Kidney (tissue), 13 donors: ENCODE measurements at regions not wholly inside any gene's neighbourhood (a gene's known extent, or its start where the extent isn't known, plus 50 kb on each side); places are given as distances from the start of the nearest gene placed in this dataset.

ENCODE experiments used
- DNase-seq, 5 donors: peaks; one replicate each; pipeline ENCODE4 v3.0.0-alpha.2; 2013 to 2020
- FAIRE-seq: peaks from 2 replicates; lab custom pipeline; 2012; peaks lifted over from hg19 to GRCh38; lab: Jason Lieb, UNC
- H3K27ac ChIP-seq, 2 donors: one replicate each; pipeline ENCODE4 v1.7.0; 2013; ENCODE audit warnings: low read depth in 2 of 2, low read length in 2 of 2, inconsistent platforms in 1 of 2
- H3K27me3 ChIP-seq: one replicate; pipeline ENCODE4 v1.7.1; 2013; ENCODE audit warnings: low read length, inconsistent platforms; ENCODE audit not compliant: control insufficient read depth, insufficient read depth
- H3K36me3 ChIP-seq, 3 donors: one replicate each; pipeline versions ENCODE4 v1.7.0 to v1.7.1; 2013; ENCODE audit warnings: low read length in 3 of 3, control low read depth in 1 of 3, inconsistent platforms in 1 of 3; ENCODE audit not compliant: insufficient read depth in 3 of 3, control insufficient read depth in 2 of 3
- H3K4me1 ChIP-seq, 3 donors: one replicate each; pipeline versions ENCODE4 v1.7.0 to v1.7.1; 2013; ENCODE audit warnings: low read length in 3 of 3, inconsistent platforms in 1 of 3, low read depth in 1 of 3; ENCODE audit not compliant: control insufficient read depth in 2 of 3, insufficient read depth in 2 of 3
- H3K4me3 ChIP-seq, 3 donors: one replicate each; pipeline versions ENCODE4 v1.7.0 to v1.8.1; 2013; ENCODE audit warnings: low read length in 3 of 3, control low read depth in 1 of 3, inconsistent platforms in 1 of 3
- H3K9ac ChIP-seq, 3 donors: one replicate each; pipeline versions ENCODE4 v1.7.0 to v1.7.1; 2013; ENCODE audit warnings: low read length in 3 of 3, control low read depth in 1 of 3, inconsistent platforms in 1 of 3
- H3K9me3 ChIP-seq, 3 donors: one replicate each; pipeline versions ENCODE4 v1.7.0 to v1.7.1; 2013; ENCODE audit warnings: low read length in 3 of 3, control low read depth in 1 of 3, inconsistent platforms in 1 of 3; ENCODE audit not compliant: control insufficient read depth in 2 of 3, insufficient read depth in 1 of 3
- intact Hi-C: fragments of 100-400 bp; cut with DNase I; formaldehyde crosslinking; loops from one replicate; pipeline ENCODE4 v1.11.1; 2022
- TF ChIP-seq, protein P1 (sequence below): IDR thresholded peaks from 3 replicates; pipeline ENCODE4 v1.5.1; 2012; ENCODE audit warnings: mild to moderate bottlenecking, moderate library complexity, borderline replicate concordance; ENCODE audit not compliant: insufficient read depth; ENCODE audit errors: extremely low read depth
- donor health status: control.
- donor health status: control.
- donor health status: control.
- donor health status: control.
- donor health status: control.
- donor health status: DM: yes; HTN: yes; CAD: no.
- donor health status: Normal renal cell carcinoma (clear cell type).

DNA sequence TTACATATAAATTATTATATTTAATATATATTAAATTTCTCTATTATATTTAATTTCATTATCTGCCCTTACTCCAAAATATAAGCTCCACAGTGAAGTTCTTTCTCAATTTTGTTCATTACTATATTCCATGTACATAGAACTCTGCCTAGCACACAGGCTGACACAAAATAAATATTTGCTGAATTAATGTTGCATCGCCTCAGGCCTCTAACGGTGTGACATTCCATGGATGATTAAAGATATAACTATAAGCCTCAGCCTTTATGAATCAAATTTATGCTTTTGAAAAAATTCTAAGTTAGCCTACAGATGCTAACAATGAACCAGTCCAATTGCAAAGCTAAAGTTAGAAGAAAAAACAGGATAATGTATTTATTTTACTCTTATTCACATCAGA lies 1337.2 kb upstream of the NRXN1 start:
- no peak for DNase-seq
- H3K9me3 ChIP-seq, result no peaks in the 10 kb centered on the region
- H3K27ac ChIP-seq, result no peak overlapping the region
- no peaks in the 10 kb centered on the region for H3K4me1 ChIP-seq
- H3K4me3 ChIP-seq, result no peak overlapping the region
- no peaks in the 10 kb centered on the region for H3K36me3 ChIP-seq
- intact Hi-C loops, result no loop called here
- no peaks in the 10 kb centered on the region for H3K27me3 ChIP-seq
- H3K9ac ChIP-seq, result no peak overlapping the region
- TF ChIP-seq, protein P1, sequence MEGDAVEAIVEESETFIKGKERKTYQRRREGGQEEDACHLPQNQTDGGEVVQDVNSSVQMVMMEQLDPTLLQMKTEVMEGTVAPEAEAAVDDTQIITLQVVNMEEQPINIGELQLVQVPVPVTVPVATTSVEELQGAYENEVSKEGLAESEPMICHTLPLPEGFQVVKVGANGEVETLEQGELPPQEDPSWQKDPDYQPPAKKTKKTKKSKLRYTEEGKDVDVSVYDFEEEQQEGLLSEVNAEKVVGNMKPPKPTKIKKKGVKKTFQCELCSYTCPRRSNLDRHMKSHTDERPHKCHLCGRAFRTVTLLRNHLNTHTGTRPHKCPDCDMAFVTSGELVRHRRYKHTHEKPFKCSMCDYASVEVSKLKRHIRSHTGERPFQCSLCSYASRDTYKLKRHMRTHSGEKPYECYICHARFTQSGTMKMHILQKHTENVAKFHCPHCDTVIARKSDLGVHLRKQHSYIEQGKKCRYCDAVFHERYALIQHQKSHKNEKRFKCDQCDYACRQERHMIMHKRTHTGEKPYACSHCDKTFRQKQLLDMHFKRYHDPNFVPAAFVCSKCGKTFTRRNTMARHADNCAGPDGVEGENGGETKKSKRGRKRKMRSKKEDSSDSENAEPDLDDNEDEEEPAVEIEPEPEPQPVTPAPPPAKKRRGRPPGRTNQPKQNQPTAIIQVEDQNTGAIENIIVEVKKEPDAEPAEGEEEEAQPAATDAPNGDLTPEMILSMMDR, result no peak
- FAIRE-seq, result no peak

DNA sequence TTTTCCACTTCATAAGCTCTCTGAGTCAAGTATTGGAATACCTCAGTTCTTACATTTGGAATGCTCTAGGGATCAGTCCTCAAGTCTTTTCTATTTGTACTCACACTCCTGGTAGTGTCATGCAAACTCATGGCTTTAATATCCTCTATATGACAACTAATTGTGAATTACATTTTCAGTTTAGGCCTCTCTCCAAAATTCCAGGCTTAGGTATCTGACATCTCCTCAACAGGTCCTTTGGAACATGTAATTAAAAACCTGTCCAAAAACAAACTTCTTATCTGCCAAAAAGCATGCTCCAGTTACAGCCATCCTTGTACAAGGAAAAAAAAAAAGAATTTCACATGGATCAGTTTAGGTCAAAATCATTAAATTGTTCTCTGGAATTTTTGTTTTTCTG lies 1336.2 kb upstream of the NRXN1 start:
- no peaks in the 10 kb centered on the region for H3K36me3 ChIP-seq
- FAIRE-seq (no peak), DNase-seq (no peak)
- TF ChIP-seq, protein P1, result no peak
- intact Hi-C loops, result no loop called here
- peaks cover 0 to 4% (median 0%) of the 10 kb centered on the region in 3 donors for H3K9me3 ChIP-seq
- H3K27ac ChIP-seq, result no peak overlapping the region
- H3K27me3 ChIP-seq, result no peaks in the 10 kb centered on the region
- no peak overlapping the region for H3K9ac ChIP-seq
- H3K4me3 ChIP-seq, result no peak overlapping the region
- H3K4me1 ChIP-seq, result no peaks in the 10 kb centered on the region

DNA sequence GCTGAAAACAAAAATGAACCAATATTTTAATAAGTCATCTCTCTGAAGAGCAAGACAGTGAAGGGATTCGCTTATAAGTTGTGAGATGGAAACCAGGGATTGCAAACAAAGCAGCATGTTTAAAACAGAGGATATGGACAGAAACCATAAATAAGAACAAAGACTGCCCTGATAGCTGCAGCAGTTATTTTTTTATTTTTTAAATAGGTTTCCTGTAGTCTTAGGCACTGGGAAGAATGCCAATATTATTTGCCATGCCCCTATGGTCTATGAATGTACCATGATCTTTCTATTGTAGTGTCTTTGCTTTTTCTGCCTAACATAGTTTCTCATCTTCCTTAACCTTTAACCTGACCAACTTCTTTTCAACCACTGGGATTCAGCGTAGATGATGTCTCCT lies 1334.0 kb upstream of the NRXN1 start:
- no peak overlapping the region for H3K4me3 ChIP-seq
- no peaks in the 10 kb centered on the region for H3K36me3 ChIP-seq
- FAIRE-seq (no peak), DNase-seq (peak in 1 of 5 donors; percentile 15)
- H3K27me3 ChIP-seq, result no peaks in the 10 kb centered on the region
- intact Hi-C loops, result no loop called here
- no peaks in the 10 kb centered on the region for H3K4me1 ChIP-seq
- H3K27ac ChIP-seq, result no peak overlapping the region
- TF ChIP-seq, protein P1, result no peak
- peaks cover 0 to 4% (median 0%) of the 10 kb centered on the region in 3 donors for H3K9me3 ChIP-seq
- H3K9ac ChIP-seq, result no peak overlapping the region

DNA sequence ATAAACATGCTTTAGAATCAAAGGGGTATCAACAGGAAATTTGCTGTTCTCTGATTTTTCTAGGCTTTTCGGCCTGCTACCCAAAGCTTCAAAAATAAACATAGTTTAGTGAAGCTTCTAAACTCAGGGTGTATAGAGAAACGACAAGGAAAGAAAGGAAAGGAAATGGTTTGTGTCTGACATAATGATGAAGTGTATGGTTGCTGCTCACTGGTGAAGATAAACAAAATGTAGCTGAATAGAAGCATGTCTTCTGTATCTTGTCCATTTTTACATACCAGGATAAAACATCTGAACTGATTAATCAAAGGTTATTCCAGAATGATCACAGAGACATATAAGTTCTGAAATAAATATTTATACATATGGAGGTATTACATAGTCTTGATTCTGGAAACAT lies 1324.6 kb upstream of the NRXN1 start:
- no peak overlapping the region for H3K4me3 ChIP-seq
- no peaks in the 10 kb centered on the region for H3K4me1 ChIP-seq
- DNase-seq (peak in 2 of 5 donors; percentile 8 to 13), FAIRE-seq (no peak)
- H3K27me3 ChIP-seq, result no peaks in the 10 kb centered on the region
- no peak overlapping the region for H3K9ac ChIP-seq
- TF ChIP-seq, protein P1, result no peak
- no peak overlapping the region for H3K27ac ChIP-seq
- intact Hi-C loops, result no loop called here
- no peaks in the 10 kb centered on the region for H3K36me3 ChIP-seq
- H3K9me3 ChIP-seq, result no peaks in the 10 kb centered on the region
